B cell (primary cell): ENCODE measurements at regions not wholly inside any gene's neighbourhood (a gene's known extent, or its start where the extent isn't known, plus 50 kb on each side); places are given as distances from the start of the nearest gene placed in this dataset.

Experiments used
- ATAC-seq: fragments of 200-7000 bp; cut with Tn5 transposase; one replicate; pipeline ENCODE4 v1.10.0; 2021; ENCODE audit warnings: low read depth, mild to moderate bottlenecking, moderate number of reproducible peaks, moderate library complexity
- CTCF ChIA-PET: fragments of 350-600 bp; sonication (Branson Sonifier 250); formaldehyde crosslinking; loops from one replicate; lab custom pipeline; 2021; ENCODE audit warnings: antibody characterized with exemption, inconsistent platforms; lab: Charles Lee
- POLR2A ChIA-PET: fragments of 350-600 bp; sonication (Branson Sonifier 250); formaldehyde crosslinking; loops from one replicate; lab custom pipeline; 2021; ENCODE audit warnings: antibody characterized with exemption; lab: Charles Lee
- DNase-seq: peaks from one replicate; pipeline ENCODE4 v3.0.0; 2013
- H2AFZ ChIP-seq: 2 replicates; pipeline ENCODE4 v1.6.1; 2012; ENCODE audit warnings: mild to moderate bottlenecking, low read depth, low read length; ENCODE audit not compliant: insufficient read depth, poor library complexity, severe bottlenecking
- H3K27ac ChIP-seq, 2 donors: 1 replicate in 1 of 2; 2 replicates in 1 of 2; pipeline ENCODE4 v1.5.1; 2012 to 2013; ENCODE audit warnings: low read length in 2 of 2, mild to moderate bottlenecking in 2 of 2, moderate library complexity in 1 of 2
- H3K27me3 ChIP-seq, 4 experiments: fragments of 200-600 bp in 1 of 4; sonication (generic) in 1 of 4; replicated peaks in 1 of 4; 1 replicate in 2 of 4; 2 replicates in 2 of 4; pipeline versions ENCODE4 v1.6.1 to v1.7.0; 2013 to 2016; ENCODE audit warnings: low read length in 3 of 4, mild to moderate bottlenecking in 2 of 4, mixed read lengths in 1 of 4, moderate library complexity in 1 of 4; ENCODE audit not compliant: insufficient read depth in 4 of 4, control insufficient read depth in 3 of 4; ENCODE audit errors: control extremely low read depth in 1 of 4
- H3K36me3 ChIP-seq, 2 experiments: replicated peaks in 1 of 2; 1 replicate in 1 of 2; 2 replicates in 1 of 2; pipeline versions ENCODE4 v1.6.1 to v1.7.1; 2013; ENCODE audit warnings: low read length in 1 of 2; ENCODE audit not compliant: insufficient read depth in 2 of 2, control insufficient read depth in 1 of 2; ENCODE audit errors: control extremely low read depth in 1 of 2, extremely low read depth in 1 of 2
- H3K4me1 ChIP-seq, 2 donors: fragments of 200-600 bp in 1 of 2; sonication (generic) in 1 of 2; 1 replicate in 1 of 2; 2 replicates in 1 of 2; pipeline versions ENCODE4 v1.5.1 to v1.6.1; 2013 to 2017; ENCODE audit warnings: low read length in 2 of 2; ENCODE audit not compliant: control insufficient read depth in 2 of 2, insufficient read depth in 2 of 2
- H3K4me2 ChIP-seq: replicated peaks from 2 replicates; pipeline ENCODE3; 2012; ENCODE audit warnings: mild to moderate bottlenecking, low read depth, low read length; ENCODE audit not compliant: poor library complexity, severe bottlenecking
- H3K4me3 ChIP-seq, 5 experiments: fragments of 200-600 bp in 1 of 5; sonication (generic) in 1 of 5; 1 replicate in 3 of 5; 2 replicates in 2 of 5; pipeline versions ENCODE4 v1.5.1 to v1.7.0; 2011 to 2016; ENCODE audit warnings: low read length in 4 of 5, mild to moderate bottlenecking in 4 of 5, low read depth in 2 of 5, control low read depth in 1 of 5, moderate library complexity in 1 of 5; ENCODE audit not compliant: insufficient read depth in 1 of 5; ENCODE audit errors: control extremely low read depth in 1 of 5, extremely low read depth in 1 of 5
- H3K79me2 ChIP-seq: fragments of 200-600 bp; sonication (generic); one replicate; pipeline ENCODE4 v1.6.0; 2016; ENCODE audit warnings: low read length; ENCODE audit not compliant: control insufficient read depth, insufficient read depth
- H3K9ac ChIP-seq: fragments of 200-600 bp; sonication (generic); 2 replicates; pipeline ENCODE4 v1.6.1; 2017; ENCODE audit warnings: mild to moderate bottlenecking, low read length, moderate library complexity
- H3K9me3 ChIP-seq, 3 donors: one replicate each; pipeline versions ENCODE4 v1.6.1 to v1.7.1; 2013; ENCODE audit warnings: low read length in 2 of 3; ENCODE audit not compliant: control insufficient read depth in 2 of 3, insufficient read depth in 1 of 3; ENCODE audit errors: control extremely low read depth in 1 of 3
- H4K20me1 ChIP-seq: 2 replicates; pipeline ENCODE4 v1.6.0; 2012; ENCODE audit warnings: mild to moderate bottlenecking, low read length; ENCODE audit not compliant: insufficient read depth, control insufficient read depth, poor library complexity, severe bottlenecking
- H3K27ac Mint-ChIP-seq: one replicate; pipeline ENCODE4 v1.8.0; 2021; ENCODE audit warnings: mixed read lengths
- H3K27me3 Mint-ChIP-seq: one replicate; pipeline ENCODE4 v1.8.0; 2021; ENCODE audit warnings: mixed read lengths
- H3K4me1 Mint-ChIP-seq: one replicate; pipeline ENCODE4 v1.8.0; 2021; ENCODE audit warnings: mixed read lengths
- H3K4me3 Mint-ChIP-seq: one replicate; pipeline ENCODE4 v1.8.0; 2021; ENCODE audit warnings: mixed read lengths
- H3K9me3 Mint-ChIP-seq: one replicate; pipeline ENCODE4 v1.8.0; 2022; ENCODE audit warnings: mixed read lengths; ENCODE audit not compliant: insufficient read depth
- CTCF ChIP-seq: fragments of 200-600 bp; IDR thresholded peaks from one replicate; pipeline ENCODE4 v1.8.0; 2022; ENCODE audit warnings: antibody characterized with exemption, mild to moderate bottlenecking
- EZH2 ChIP-seq: IDR thresholded peaks from 2 replicates; pipeline ENCODE4 v1.6.1; 2012; ENCODE audit warnings: borderline replicate concordance, low read depth, mild to moderate bottlenecking, moderate library complexity, low read length; ENCODE audit not compliant: insufficient read depth, poor library complexity, severe bottlenecking
- WGBS: methylation state at CpG from one replicate; pipeline ENCODE4 v1.1.5; 2013; ENCODE audit warnings: missing lambda C conversion rate; ENCODE audit not compliant: insufficient coverage; 5-methylcytosine and 5-hydroxymethylcytosine counted together
- intact Hi-C: fragments of 100-400 bp; cut with micrococcal nuclease; formaldehyde crosslinking; loops from one replicate; pipeline ENCODE4 v1.10.0; 2022

GRCh38 chr3:74436184-74436583, 178.3 kb downstream of the CNTN3 start:
- H3K4me1 ChIP-seq = no peaks in the 10 kb centered on the region
- CTCF ChIA-PET = no interaction called here
- H3K27me3 ChIP-seq = no peaks in the 10 kb centered on the region
- POLR2A ChIA-PET = no interaction called here
- H3K27ac ChIP-seq = no peak overlapping the region
- no peak overlapping the region for H3K9ac ChIP-seq
- no peak overlapping the region for H3K27ac Mint-ChIP-seq
- TF ChIP-seq CTCF = no peak
- TF ChIP-seq EZH2 = no peak
- H3K9me3 Mint-ChIP-seq = peaks cover 9% of the 10 kb centered on the region
- H3K4me3 ChIP-seq = no peak overlapping the region
- no peaks in the 10 kb centered on the region for H3K79me2 ChIP-seq
- no peak overlapping the region for H3K4me3 Mint-ChIP-seq
- WGBS = 90% methylated on average over 3 of the region's 4 CpGs
- ATAC-seq = no peak
- H2AFZ ChIP-seq = no peak overlapping the region
- H3K4me2 ChIP-seq = no peak overlapping the region
- no peaks in the 10 kb centered on the region for H3K4me1 Mint-ChIP-seq
- no peaks in the 10 kb centered on the region for H3K27me3 Mint-ChIP-seq
- no peaks in the 10 kb centered on the region for H4K20me1 ChIP-seq
- no peaks in the 10 kb centered on the region for H3K36me3 ChIP-seq
- intact Hi-C loops = no loop called here
- no peaks in the 10 kb centered on the region for H3K9me3 ChIP-seq
- no peak for DNase-seq

GRCh38 chr3:74435631-74436030, 178.8 kb downstream of the CNTN3 start:
- no peaks in the 10 kb centered on the region for H3K9me3 ChIP-seq
- H3K27me3 Mint-ChIP-seq = no peaks in the 10 kb centered on the region
- H3K4me3 ChIP-seq = no peak overlapping the region
- no peaks in the 10 kb centered on the region for H4K20me1 ChIP-seq
- no peak overlapping the region for H3K4me2 ChIP-seq
- H3K79me2 ChIP-seq = no peaks in the 10 kb centered on the region
- peaks cover 9% of the 10 kb centered on the region for H3K9me3 Mint-ChIP-seq
- no peaks in the 10 kb centered on the region for H3K27me3 ChIP-seq
- H3K4me1 Mint-ChIP-seq = no peaks in the 10 kb centered on the region
- H2AFZ ChIP-seq = no peak overlapping the region
- no peaks in the 10 kb centered on the region for H3K4me1 ChIP-seq
- TF ChIP-seq CTCF (no peak), EZH2 (no peak)
- POLR2A ChIA-PET = no interaction called here
- H3K27ac ChIP-seq = no peak overlapping the region
- intact Hi-C loops = no loop called here
- no CpG with 5 or more reads among the region's 3 CpGs for WGBS
- no peak for ATAC-seq
- no peak overlapping the region for H3K4me3 Mint-ChIP-seq
- no peak for DNase-seq
- CTCF ChIA-PET = no interaction called here
- H3K9ac ChIP-seq = no peak overlapping the region
- H3K36me3 ChIP-seq = no peaks in the 10 kb centered on the region
- H3K27ac Mint-ChIP-seq = no peak overlapping the region
